ENCODE measurements at regions not wholly inside any gene's neighbourhood (a gene's known extent, or its start where the extent isn't known, plus 50 kb on each side); places are given as distances from the start of the nearest gene placed in this dataset.
A peak's percentile ranks its signal among the peaks of the same experiment; 100 is the strongest.

DNA sequence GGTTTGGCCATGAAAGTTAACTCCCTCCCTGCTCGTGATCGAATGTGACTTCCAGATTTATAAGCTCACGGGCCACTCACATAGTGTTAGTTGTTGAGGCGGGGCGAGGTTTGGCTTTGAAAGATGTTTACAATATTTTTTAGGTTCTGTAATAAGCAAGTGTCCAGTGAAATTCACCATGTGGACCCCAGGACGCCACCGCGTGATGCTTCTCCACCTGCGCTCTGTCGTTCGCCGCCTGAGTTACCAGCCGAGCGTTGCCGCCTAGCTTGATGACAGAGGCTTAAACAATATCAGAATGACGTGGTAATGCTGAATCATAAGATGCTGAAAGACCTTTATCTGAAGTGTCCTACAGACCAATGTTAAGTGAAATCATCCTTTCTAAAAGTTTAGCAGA lies 241.0 kb downstream of the MYLK4 start:
- in situ Hi-C loops (cut with MboI; ENCODE audit: low pct_unique_long_range_greater_than_20kb, low sequenced_read_pairs, unreplicated experiment) = no loop called here
- no peak for DNase-seq (ENCODE audit: low spot score)
- TF ChIP-seq, protein P1, sequence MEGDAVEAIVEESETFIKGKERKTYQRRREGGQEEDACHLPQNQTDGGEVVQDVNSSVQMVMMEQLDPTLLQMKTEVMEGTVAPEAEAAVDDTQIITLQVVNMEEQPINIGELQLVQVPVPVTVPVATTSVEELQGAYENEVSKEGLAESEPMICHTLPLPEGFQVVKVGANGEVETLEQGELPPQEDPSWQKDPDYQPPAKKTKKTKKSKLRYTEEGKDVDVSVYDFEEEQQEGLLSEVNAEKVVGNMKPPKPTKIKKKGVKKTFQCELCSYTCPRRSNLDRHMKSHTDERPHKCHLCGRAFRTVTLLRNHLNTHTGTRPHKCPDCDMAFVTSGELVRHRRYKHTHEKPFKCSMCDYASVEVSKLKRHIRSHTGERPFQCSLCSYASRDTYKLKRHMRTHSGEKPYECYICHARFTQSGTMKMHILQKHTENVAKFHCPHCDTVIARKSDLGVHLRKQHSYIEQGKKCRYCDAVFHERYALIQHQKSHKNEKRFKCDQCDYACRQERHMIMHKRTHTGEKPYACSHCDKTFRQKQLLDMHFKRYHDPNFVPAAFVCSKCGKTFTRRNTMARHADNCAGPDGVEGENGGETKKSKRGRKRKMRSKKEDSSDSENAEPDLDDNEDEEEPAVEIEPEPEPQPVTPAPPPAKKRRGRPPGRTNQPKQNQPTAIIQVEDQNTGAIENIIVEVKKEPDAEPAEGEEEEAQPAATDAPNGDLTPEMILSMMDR (IDR thresholded peaks at IDR 0.05; ENCODE audit: extremely low read depth, insufficient read depth, missing control alignments) = no peak

DNA sequence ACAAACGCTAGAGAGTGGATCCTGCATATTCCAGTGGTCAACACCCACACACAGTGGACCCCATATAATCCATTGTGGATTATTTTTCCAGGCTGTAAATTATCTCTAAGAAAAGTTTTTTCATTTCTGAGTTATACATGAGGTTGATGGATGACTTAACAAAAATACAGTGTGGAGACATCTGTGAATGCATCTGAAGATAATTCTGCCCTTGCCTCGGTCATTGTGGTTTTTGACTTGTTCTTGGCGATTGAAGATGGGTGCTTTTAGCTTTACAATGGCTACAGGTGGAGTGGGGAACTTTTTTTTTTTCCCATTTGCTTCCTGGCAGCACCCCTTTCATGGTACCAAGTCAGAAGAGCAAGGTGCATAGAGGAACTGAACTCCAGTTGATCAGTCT lies 242.7 kb downstream of the MYLK4 start:
- in situ Hi-C loops (cut with MboI; ENCODE audit: low pct_unique_long_range_greater_than_20kb, low sequenced_read_pairs, unreplicated experiment) = no loop called here
- TF ChIP-seq, protein P1 (IDR thresholded peaks at IDR 0.05; ENCODE audit: extremely low read depth, insufficient read depth, missing control alignments) = no peak
- DNase-seq (ENCODE audit: low spot score) = no peak

DNA sequence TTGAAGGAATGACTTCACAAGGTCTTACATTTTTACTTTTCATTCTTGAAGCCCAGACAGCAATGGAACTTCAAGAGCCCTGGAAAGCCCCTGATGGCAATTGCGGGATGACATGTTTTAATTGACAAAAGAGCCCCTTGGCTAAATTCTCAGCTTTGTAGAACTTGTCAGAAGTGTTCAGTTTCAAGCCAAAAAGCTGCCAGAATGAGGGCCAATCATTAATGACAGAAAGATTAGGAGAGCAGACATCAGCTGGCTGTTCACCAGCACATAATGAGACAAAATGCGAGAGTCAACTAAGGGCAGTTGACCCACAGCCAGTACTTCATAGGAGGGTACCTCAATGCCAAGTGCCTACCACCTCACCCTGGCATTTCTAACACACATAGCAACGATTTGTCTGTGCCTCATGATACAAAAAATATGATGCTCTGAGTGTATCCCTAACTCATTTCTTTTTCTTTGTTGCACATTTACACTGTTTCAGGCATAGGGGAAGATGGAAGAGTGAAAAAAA lies 243.1 kb downstream of the MYLK4 start:
- in situ Hi-C loops (cut with MboI; ENCODE audit: low pct_unique_long_range_greater_than_20kb, low sequenced_read_pairs, unreplicated experiment) = no loop called here
- DNase-seq (ENCODE audit: low spot score) = no peak
- TF ChIP-seq, protein P1 (IDR thresholded peaks at IDR 0.05; ENCODE audit: extremely low read depth, insufficient read depth, missing control alignments) = no peak

DNA sequence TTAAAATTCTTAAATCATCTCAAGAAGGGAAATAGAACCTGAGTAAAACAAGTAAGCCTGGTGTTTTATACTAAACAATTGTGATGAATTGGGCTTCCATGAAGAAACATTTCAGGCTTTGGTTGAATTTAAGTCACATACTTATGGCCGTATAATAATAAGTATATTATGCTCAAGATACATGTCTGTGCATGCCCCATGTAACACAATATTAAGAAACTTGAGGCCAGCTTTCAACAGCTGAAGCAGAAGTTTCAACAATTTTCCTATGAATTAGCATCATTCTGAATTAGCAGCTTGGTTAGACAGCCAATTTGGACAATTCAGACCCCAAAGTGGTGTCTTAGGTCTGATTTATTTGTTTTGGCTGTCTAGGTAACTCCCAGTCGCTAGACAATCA lies 243.7 kb downstream of the MYLK4 start:
- TF ChIP-seq, protein P1 (IDR thresholded peaks at IDR 0.05; ENCODE audit: extremely low read depth, insufficient read depth, missing control alignments) = no peak
- in situ Hi-C loops (cut with MboI; ENCODE audit: low pct_unique_long_range_greater_than_20kb, low sequenced_read_pairs, unreplicated experiment) = no loop called here
- DNase-seq (ENCODE audit: low spot score) = no peak

DNA sequence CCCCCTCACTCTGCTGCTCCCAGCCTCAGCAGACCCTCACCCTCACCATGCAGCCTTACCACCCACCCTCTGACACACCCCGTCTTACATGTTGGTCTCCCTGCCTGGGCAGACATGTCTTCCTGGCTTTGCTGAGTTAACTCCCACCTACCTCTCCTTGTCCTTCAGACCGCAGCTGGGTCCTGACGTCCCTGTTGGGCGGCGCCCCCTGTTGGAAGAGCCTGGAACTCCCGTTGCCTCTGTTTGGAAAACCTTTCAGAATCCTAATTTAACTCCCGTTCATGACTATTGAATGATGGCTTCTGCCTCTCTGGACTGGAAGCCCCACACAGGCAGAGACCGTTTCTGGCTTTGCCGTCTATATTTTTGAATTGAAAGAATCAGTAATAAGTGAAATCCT lies 245.1 kb downstream of the MYLK4 start:
- no peak for DNase-seq (ENCODE audit: low spot score)
- in situ Hi-C loops (cut with MboI; ENCODE audit: low pct_unique_long_range_greater_than_20kb, low sequenced_read_pairs, unreplicated experiment) = no loop called here
- TF ChIP-seq, protein P1 (IDR thresholded peaks at IDR 0.05; ENCODE audit: extremely low read depth, insufficient read depth, missing control alignments) = peak; percentile 14

DNA sequence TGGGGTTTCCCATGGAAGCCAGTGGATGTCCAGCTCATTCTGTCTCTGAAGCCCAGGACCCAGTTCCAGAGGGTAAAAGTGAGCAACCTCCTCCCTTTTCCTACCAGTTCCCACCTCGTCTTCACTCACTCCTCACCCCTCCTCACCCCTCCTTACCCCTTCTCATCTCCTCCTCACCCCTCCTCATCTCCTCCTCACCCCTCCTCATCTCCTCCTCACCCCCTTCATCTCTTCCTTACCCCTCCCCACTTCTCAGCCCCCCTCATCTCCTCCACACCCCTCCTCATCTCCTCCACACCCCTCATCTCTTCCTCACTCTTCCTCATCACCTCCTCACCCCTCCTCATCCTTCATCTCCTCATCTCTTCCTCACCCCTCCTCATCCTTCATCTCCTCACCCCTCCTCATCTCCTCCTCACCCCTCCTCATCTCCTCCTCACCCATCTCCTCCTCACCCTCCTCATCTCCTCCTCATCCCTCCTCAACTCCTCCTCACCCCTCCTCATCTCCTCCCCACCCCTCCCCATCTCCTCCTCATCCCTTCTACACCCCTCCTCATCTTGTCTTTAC lies 246.1 kb downstream of the MYLK4 start:
- TF ChIP-seq, protein P1 (IDR thresholded peaks at IDR 0.05; ENCODE audit: extremely low read depth, insufficient read depth, missing control alignments) = no peak
- in situ Hi-C loops (cut with MboI; ENCODE audit: low pct_unique_long_range_greater_than_20kb, low sequenced_read_pairs, unreplicated experiment) = no loop called here
- DNase-seq (ENCODE audit: low spot score) = no peak
